GM19023 (cell line): ENCODE measurements at regions not wholly inside any gene's neighbourhood (a gene's known extent, or its start where the extent isn't known, plus 50 kb on each side); places are given as distances from the start of the nearest gene placed in this dataset.
"Not testable (repeated sequence)": the region's sequence is repeated elsewhere in the genome, so short reads cannot be mapped to it uniquely, and the experiment has no call there.

Experiments
- ATAC-seq: cut with Tn5 transposase; IDR thresholded peaks from one replicate; pipeline ENCODE4 v1.9.1; 2021; ENCODE audit warnings: mild to moderate bottlenecking, moderate library complexity; ENCODE audit not compliant: unreplicated experiment

DNA sequence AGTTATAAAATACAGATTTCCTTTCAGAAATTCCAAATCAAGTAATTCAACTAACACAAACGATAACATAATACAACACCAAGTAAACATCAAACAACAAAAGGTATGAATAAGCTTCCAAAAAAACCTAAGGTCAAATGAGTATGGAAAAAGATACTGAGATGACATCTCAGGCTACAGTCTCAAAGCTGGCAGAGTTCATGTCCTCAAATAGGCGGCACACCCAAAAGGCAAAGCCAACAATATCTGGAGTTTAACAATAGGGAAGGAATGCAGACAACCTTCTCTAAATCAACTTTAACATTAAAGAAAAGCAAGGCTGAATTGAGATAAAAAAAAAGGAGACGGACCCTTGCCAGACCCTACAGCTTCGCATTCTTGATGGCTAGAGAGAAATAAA lies 346.6 kb downstream of the RSL24D1 start:
- no peak for ATAC-seq

DNA sequence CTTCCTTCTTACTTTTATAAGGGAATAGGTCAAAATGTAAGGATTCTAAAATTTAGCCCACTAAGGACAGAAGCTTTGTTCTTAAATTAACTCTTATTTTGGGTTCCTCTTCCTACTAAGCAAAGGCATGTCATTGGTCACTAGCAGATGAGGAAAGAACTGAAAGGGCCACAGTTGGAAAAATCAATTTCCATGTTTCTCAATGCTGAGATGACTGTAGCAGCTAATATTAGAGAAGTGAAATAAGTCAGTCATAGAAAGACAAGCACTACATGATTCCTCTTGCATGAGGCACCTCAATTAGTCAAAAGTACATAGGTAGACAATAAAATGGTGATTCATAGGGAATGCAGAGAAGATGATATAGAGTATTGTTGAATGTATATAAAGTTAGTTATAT lies 353.7 kb downstream of the RSL24D1 start:
- ATAC-seq = no peak

DNA sequence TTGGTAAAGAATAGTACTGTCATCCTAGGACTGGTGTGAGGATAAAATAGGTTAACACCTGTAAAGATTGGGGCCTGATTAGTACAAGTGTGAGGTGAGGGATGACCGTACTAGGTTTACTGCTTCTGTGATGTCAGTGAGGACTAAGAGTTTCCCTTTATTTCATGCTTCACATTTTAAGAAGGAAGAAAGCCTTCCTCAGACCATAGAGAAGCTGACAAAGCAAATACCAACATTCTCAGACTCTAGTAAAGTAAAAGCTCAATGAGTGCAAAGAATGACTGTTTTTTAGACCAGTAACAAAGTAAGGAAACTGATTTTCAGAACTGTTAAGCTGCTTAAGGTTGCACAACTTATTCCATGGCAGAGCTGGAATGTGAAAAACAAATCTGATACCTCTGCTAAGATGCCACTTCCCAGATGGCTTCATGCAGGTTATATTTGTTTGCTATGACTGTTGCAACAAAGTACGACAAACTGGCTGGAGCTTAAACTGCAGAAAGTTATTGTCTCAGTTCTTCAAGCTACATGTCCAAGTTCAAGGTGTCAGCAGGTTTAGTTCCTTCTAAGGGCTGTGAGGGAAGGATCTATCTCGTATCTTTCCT lies 354.9 kb downstream of the RSL24D1 start:
- no peak for ATAC-seq

DNA sequence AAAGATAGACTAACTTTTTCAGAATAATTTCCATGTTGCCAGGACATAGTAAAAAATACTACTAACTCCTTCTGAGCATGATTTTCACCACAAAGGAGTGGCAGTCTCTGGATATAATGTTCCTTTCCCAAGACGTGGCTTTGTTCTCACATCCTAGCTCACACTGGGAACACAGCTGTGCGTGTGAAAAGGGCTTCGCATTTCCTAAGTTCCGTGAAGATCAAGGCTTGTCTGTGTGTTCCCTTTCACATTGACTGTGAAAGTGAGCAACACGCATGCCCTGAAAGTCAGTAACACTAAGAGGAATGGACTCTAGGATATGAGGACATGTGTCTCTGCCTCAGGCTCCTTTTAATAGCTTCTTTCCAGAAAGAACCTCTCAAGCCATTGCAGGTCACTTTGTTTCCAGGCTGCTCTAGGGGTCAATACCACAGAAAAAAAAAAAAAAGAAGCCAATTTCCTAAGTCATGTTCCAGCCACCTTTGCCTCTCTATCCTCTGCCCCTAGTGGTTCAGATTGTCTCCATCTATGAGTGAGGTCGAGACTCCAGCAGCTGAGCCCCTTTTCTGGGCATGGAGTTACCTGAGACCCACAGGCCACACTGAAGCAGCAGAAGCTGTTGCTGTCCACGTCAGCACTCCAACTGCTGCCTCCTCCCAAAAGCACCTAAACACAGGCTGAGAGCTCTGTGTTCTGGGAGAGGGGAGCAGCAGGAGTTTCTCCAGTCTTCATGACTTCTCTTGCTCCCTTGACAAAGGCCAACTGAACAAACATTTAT lies 355.9 kb downstream of the RSL24D1 start:
- ATAC-seq = no peak

DNA sequence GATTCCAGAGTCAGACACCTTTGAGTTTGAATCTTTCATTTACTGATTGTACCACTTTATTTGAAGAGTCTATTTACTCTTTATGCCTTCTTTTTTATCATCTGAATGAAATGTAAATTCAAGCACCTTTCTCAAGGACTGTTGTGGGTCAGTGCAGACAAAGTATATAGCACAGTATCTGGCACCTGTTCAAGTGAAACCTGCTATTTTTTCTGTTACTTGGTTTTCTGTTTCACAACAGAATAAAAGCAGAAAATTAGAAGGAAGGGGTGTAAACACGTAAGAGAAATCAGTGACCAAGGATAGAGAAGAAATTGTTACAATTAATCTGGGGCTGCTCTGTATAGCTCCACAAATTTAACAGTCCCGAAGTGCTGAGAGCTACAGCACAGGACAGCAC lies 357.4 kb downstream of the RSL24D1 start:
- no peak for ATAC-seq

DNA sequence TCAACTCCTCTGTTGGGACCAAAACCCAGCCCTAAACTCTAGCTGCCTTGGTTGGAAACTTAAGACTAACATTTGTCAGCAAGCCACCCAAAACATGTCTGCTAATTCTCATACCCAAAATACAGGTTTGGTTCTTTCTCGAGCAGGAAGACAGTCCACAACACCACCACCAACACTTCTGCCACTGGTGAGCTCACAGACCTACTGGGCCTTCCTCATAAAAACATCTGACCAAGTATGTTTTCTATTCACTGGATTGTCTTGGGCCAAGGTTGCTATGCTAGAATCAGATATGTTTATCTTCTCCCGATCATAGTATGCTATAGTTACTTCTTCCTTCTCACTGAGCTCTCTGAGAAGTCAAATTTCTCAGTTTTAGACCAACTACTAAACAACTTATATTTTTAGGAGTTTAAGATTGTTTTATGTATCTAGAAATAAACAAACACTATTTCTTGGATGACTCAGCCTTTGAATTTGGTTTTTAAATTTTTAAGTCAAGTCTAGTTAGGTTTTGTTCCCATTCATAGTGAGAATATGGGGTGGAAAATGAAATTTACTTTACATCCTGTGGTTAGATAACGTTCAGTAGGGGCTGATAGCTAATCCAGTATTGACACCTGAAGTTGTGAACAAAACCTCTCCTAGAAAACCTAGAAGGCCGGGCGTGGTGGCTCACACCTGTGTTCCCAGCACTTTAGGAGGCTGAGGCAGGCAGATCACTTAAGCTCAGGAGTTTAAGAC lies 360.5 kb downstream of the RSL24D1 start:
- ATAC-seq = no peak

DNA sequence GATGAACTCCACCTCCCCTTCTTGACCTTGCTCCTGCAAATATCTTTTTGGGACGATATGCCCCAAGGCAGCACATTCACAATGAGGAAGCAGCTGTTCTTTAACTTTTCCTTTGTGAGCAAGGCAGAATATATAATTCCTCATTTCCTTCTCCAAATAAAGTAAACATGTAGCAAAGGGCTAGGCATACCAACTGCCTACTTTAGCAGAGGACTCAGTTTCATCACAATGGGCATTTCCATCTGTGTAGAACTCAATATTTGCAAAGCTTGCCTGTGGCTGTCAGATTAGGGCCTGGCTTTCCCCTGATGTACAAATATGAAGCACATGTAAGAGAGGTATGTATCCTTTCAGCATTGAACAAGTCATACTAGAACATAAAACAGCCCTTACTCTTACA lies 366.9 kb downstream of the RSL24D1 start:
- ATAC-seq = no peak

DNA sequence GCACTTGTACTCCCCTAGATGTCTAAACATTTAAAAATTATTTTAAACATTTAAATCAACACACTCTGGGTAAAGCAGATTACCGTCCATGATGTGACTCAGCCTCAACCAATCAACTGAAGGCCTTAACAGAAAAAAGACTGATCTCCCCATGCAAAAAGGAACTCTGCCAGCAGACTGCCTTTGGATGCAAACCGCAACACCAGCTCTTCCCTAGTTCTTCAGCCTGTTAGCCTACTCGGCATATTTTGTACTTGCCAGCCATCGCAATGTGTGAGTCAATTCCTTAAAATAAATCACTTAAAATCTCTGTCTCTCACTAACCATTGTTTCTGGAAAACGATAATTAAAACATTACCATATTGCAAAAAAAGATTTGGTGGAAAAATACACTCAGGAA lies 375.9 kb downstream of the RSL24D1 start:
- ATAC-seq = no peak

DNA sequence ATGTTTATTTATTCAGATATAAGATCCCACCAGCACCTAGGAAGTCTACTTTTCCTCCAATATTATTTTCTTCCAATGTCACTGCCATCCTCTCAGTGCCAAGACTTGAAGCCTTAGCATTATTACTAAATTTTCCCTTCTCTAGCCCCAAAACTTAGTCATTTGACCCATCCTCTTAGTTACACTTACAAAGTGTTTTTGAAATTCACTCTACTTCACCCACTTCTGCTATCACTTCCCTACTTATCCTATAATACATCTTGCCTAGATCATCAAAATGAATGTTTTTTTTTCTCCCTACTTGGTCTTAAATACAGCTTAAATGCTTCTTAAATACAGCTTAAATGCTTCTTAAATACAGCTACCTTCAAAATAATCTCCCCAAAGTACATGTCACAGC lies 376.6 kb downstream of the RSL24D1 start:
- ATAC-seq = no peak

DNA sequence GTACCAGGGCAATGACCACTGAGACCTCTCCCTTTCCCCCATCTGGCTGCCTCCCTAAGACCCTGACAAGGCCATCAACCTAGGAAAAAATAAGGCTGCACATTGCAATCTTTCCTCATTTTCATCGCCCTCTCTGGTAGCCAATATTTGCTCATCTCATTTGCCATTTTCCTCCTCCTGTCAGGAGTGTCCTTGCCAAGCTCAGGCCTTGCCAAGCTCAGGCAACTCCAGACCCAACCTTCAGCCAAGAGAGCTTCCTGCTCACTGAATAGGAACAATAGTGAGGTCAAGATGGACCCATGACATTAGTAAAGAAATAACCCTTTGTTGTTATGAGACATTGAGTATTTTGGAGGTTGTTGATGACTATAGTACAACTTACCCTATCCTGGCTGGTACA lies 380.3 kb downstream of the RSL24D1 start:
- no peak for ATAC-seq

DNA sequence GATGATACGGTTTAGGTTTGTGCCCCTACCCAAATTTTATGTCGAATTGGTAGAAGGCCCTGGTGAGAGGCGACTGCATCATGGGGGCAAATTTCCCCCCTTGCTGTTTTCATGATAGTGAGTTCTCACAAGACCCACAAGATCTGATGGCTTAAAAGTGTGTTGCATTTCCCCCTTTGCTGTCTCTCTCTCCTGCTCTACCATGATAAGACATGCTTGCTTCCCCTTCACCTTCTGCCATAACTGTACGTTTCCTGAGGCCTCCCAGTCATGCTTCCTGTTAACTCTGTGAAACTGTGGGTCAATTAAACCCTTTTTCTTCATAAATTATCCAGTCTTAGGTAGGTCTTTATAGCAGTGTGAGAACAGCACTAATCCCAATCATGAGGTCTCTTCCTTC lies 381.2 kb downstream of the RSL24D1 start:
- no peak for ATAC-seq

DNA sequence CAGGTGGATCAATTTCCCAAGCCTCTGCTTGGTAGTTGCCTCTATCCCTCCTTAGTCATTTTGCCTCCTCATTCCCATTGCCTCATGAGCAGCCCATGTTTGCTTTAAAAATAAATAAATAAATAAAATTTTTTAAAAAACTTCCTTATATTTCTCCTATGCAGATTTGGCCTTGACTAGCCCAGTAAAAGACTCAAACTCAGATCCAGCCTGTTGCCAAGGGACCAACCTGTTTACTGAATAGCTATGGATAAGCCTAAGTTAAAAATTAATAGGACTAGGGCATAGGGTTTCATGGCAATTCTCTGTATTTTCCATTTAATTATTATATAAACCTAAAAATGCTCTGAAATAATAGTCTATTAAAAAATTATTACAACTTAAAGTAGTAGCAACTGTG lies 384.4 kb downstream of the RSL24D1 start:
- no peak for ATAC-seq

DNA sequence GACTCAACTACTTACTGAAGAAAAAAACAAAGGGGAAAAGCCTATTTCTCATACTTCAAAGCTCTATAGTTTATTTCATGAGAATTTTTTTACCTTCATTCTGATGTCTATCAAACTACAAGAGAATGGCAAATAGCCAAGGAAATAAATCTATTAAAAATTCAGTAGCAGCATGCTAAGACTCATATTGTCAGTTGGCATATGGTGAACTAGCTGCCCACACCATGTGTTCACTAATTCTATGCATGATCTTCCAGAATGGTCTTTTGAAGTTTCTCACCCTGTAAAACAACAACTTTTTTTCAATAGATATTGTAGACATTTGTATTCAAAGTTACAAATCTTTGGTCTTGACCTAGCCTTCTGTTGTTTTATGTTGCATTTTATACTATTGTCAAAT lies 386.2 kb downstream of the RSL24D1 start:
- no peak for ATAC-seq

DNA sequence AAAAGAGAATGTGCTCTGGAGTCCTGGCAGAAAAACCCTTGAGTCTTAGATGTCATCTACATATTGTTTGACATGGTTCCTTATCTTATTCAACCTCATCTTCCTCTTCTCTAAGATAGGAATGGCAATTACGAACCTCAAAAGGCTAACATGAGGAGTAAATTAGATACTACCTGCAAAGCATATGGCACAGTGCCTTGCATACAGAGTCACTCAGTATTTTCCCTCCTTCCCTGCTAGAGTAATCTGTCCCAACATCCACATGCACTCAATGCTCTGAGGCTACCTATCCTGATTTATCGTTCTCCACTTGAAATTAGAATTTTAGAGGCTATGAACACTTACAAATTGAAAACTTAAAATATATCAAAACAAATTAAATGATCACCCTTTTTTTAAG lies 386.7 kb downstream of the RSL24D1 start:
- no peak for ATAC-seq

DNA sequence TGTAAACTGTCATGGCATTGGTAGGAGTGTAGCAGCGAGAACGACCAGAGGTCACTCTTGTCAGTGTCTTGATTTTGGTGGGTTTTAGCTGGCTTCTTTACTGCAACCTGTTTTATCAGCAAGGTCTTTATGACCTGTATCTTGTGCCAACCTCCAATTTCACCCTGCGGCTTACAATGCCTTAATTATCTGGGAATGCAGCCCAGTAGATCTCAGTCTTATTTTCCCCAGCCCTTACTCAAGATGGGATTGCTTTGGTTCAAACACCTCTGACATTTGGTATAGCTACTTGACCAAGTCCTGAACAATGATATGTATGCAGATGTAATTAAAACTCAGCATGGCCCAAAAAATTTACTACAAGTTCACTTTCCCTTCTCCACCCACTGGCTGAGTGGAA lies 388.4 kb downstream of the RSL24D1 start:
- no peak for ATAC-seq

DNA sequence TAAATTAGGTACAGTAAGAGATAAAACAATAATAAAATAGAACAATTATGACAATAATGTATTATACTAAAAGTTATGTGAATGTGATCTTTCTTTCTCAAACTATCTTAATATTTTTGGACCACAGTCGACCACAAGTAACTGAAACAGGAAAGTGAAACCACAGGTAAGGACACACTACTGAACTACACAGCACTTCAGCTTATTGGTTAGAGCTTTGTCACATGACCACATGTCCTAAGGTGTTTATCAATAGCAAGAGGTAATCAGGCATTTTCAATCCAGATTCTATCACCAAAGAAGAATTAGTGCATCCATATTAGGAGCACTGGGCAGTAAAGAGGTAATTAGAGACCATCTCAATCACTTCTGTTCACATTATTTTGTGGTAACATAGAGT lies 392.8 kb downstream of the RSL24D1 start:
- no peak for ATAC-seq

DNA sequence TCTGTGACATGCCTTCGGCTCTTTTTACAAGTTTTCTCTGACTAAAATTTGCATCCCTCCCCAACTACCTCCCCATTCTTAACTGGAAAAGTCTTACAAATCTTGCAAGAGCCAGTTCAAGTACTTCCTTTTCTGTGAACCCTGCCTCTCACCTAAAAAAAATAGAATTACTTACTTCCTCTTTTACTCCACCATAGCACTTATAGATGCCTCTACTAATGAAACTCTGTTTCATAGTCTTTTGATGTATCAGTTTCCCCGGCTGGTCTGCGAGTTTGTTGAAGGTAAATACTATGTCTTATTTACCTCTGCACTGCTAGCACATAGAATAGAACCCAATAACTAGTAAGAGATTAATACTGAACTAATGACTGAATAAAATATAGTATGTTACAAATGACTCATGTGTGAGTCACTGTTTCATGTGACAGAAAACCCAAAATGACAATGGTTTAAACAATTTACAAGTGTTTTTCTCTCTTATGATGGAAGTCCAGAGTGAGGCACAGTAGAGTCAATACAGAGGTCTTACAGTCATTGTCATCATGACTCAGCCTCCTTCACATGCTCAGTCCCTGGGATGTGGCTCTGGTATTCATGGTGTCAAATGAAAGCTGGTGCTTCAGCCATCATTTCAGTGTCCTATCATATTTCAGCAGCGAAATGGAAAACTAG lies 393.5 kb downstream of the RSL24D1 start:
- peak; percentile 69 for ATAC-seq

DNA sequence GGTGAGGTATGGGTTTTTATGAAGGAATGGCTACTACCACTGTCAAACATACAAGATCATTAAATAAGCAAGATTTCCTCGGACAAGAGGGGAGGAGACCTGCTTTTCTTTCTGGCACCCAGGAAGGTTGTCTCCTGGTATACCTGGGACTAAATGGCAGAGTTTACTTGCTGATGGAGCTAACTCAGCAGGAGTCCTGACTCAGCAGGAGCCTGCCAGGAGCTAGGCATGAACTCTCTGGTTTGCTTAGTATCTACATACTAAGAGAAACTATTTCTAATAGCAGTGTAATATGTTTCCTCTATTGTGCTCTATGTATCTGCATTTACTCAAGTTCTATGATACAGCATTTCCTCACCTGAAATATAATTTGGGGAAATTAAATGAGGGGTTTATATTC lies 404.2 kb downstream of the RSL24D1 start:
- ATAC-seq = no peak

DNA sequence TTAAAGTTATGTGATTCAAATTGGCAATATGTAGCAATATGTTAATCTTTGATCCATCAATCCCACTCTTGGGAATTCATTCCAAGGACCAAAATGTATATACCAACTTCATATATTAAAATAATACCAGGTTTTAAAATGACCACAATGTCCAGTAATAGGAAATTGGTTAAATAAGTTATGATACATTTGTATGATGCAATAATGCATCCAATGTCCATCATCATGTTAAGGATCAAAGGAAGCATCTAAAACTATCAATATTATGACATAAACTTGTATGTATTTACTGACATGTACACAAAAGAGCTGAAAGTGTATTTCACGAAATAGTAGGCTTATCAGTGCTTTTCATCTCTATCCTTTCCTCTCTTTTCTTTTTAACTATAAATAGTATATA lies 406.0 kb downstream of the RSL24D1 start:
- ATAC-seq = no peak

DNA sequence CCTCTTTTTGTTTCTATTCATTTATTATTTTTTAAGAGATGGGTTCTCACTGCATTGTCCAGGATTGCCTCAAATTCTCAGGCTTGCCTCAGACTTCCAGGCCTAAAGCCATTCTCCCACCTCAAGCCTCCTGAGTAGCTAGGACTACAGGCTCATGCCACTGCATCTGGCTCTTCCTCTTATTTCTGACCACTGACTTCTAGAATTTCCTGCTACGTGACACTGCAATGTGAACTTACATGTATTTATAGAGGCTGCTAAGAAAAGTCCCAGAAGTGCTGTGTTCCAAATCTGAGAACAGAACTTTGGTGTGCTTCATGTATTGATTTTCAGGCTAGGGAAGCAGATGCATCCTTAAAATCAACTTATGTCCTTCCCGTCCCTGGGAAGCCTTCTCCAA lies 407.4 kb downstream of the RSL24D1 start:
- ATAC-seq = no peak

DNA sequence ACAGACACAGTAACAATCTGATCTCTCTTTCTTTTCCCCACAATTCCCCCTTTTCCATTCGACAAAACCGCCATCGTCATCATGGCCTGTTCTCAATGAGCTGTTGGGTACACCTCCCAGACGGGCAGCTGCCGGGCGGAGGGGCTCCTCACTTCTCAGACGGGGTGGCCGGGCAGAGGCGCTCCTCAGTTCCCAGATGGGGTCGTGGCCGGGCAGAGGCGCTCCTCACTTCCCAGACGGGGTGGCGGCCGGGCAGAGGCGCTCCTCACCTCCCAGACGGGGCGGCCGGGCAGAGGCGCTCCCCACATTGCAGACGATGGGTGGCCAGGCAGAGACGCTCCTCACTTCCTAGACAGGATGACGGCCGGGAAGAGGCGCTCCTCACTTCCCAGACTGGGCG lies 415.5 kb downstream of the RSL24D1 start:
- not testable (repeated sequence) for ATAC-seq

DNA sequence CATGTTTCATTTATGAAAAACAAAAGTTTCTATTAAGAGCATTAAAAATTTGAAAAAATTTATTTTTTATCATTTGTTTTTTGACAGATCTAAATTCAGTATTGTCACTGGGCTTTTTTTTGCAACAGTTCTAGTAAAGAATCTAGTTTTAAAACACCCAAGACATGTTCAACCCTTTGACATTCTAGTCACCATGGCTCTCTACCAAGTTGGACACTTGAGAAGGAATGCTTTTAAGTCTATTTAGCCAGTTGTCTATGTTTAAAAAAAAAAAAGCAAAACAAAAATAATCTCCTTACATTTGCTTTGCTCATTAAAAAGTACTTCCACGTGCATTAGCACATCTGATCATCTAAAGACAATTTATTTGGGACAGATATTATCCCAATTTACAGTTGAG lies 417.5 kb downstream of the RSL24D1 start:
- no peak for ATAC-seq
